Esophagus squamous epithelium (tissue), 4 donors: ENCODE measurements at regions not wholly inside any gene's neighbourhood (a gene's known extent, or its start where the extent isn't known, plus 50 kb on each side); places are given as distances from the start of the nearest gene placed in this dataset.

Source experiments
- POLR2A ChIP-seq, 4 donors: fragments of 450-650 bp; IDR thresholded peaks; one replicate each; pipeline ENCODE4 v1.6.1; 2017; ENCODE audit warnings: antibody characterized with exemption in 4 of 4, mild to moderate bottlenecking in 4 of 4, moderate library complexity in 3 of 4
- TF ChIP-seq, protein P1 (sequence below), 6 experiments: fragments of 450-650 bp in 4 of 6; fragments of 200-600 bp in 2 of 6; sonication (generic) in 2 of 6; IDR thresholded peaks; one replicate each; pipeline ENCODE4 v1.5.1; 2016 to 2019; ENCODE audit warnings: antibody characterized with exemption in 6 of 6, mild to moderate bottlenecking in 4 of 6, moderate library complexity in 4 of 6

DNA sequence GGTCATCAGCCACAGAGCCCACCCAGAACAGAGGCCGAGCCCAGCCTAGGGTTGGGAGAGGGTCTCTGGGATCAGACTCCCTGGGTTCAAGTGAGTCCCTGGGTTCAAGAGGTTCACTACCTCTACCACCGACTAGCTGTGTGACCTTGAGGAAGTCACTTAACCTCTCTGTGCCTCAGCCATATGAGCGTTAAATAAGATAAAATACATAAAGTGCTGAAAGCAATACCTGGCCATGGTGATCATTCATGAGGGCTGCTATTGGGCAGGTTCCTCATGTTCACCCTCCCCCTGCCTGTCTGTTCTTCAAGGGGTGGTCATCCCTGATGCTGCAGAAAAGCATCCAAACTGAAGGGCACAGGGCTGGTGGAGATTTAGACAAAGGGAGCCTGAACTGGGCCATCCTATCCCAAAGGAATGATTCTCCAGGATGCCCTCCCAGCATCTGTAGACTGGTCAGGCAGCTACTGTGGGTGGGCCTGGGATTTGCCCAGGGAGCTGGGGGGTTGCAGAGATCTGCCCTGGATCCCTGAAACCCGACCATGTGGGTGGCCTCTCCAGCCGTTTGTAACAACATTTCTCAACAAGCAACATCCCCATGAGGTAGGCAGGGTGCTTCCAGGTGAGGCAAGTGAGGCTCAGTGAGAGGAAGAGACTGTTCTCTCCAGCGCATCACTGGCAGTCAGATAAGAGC lies 196.6 kb downstream of the MATN1 start:
- TF ChIP-seq, protein P1, sequence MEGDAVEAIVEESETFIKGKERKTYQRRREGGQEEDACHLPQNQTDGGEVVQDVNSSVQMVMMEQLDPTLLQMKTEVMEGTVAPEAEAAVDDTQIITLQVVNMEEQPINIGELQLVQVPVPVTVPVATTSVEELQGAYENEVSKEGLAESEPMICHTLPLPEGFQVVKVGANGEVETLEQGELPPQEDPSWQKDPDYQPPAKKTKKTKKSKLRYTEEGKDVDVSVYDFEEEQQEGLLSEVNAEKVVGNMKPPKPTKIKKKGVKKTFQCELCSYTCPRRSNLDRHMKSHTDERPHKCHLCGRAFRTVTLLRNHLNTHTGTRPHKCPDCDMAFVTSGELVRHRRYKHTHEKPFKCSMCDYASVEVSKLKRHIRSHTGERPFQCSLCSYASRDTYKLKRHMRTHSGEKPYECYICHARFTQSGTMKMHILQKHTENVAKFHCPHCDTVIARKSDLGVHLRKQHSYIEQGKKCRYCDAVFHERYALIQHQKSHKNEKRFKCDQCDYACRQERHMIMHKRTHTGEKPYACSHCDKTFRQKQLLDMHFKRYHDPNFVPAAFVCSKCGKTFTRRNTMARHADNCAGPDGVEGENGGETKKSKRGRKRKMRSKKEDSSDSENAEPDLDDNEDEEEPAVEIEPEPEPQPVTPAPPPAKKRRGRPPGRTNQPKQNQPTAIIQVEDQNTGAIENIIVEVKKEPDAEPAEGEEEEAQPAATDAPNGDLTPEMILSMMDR (IDR thresholded peaks at IDR 0.05) = no peak
- no peak for TF ChIP-seq POLR2A (IDR thresholded peaks at IDR 0.05)
